ENCODE measurements at regions not wholly inside any gene's neighbourhood (a gene's known extent, or its start where the extent isn't known, plus 50 kb on each side); places are given as distances from the start of the nearest gene placed in this dataset.

DNA sequence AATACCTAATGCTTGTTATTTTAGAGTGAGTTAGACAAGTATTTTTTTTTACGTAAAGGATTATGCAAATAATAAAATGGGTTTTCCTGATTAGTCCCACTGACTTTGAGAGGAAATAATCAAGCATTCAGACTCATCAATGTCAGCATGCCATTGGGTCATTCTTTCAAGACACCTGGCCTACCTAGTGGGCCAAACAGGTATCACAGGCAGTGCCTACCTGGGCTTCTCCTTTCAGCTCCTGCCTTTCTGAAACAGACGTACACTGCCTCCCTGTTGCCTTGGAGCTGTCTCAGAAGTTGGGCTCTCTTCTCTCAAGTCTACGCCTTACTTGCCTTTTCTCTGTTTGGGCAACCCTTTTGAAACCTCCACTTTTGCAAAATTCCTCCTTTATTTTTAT is 545.6 kb downstream of the SNAPC1 start:
- DNase-seq, result no peak

DNA sequence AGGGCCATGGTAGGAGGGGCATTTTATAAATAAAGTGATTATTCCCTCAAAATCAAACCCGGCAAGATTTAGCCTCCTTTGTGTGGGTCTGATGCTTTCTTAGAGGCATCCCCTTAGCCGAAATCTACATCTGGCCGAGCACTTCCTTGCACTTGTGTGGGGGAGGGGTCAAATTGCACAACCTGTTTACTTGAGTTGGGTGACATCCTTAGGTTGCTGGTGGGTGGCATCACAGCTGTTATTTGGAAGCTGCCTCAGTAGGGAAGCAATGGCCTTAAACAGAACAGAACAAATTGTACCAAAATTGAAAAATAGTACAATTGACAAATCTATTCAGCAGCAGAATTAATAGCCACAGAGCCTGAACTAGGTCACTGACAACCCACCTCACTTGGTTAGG is 546.1 kb downstream of the SNAPC1 start:
- no peak for DNase-seq

DNA sequence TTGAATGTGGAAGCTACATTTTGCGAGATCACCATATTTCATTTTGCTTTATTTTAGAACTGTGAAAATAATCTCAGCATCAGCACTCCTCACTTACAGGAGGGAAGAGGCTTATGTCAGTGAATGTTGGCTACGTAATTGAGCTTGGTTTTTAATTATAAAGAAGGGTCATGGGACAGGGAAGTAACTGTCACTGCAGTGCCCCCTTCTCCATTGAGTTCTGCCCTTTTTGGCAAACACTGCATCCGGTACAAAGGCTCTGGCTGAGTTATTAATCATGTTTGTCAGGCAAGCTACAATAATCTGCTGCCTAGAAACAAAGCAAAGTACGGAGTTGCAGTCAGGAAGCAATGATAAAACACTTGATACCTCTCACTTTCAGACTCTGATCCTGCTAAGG is 546.7 kb downstream of the SNAPC1 start:
- DNase-seq, result no peak

DNA sequence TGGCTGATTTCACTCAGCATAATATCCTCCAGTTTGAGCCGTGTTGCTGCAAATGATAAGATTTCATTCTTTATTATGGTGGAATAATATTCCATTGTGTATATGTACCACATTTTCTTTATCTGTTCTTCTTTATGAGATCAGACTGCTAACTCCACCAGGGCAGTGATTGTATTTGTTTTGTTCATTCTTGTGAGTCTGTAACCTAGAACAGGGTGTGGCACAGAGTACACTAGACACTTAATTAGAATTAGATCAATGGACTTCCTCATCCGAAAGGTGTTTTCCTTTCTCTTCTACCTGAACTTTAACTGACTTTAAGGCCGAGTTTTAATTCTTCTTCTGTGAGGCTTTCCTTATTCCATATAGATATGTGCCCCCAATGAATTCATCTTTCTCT is 551.0 kb downstream of the SNAPC1 start:
- no peak for DNase-seq

DNA sequence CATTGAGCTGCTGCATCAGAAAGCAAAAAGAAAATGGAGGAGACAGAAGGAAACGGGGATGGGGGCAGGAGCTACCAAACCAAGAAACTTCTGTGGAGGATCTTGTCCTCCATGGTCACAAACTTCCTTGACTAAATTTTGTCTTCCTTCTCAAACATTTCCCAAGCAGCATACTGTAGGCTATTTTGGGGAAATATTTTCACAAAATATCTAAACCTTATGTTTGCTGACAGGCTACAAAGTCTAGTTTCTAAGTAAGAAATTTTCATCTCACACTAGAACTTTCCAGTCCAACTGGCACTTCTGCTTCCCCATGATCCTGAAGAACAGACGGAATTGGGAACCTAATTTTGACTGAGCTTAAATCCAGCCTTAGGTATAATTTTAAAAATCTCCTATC is 552.0 kb downstream of the SNAPC1 start:
- no peak for DNase-seq

DNA sequence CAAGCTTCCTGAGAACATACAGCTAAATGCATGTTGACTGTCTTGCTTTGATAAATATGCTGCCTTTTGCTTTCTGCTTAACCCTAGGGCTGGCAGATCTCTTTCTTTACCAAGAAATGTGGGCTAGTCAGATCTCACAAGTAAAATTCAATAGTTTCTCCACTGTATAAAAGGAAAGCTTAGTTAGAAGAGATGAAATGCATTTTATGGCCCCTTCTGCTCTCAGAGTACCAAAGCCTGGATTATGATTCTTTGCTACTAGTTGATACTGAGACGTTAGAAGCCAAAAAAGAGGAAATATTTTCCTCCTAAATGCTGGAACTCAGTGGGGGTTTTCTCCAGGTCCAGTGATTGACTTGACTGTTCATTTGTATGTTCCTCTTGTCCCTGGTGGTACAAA is 552.7 kb downstream of the SNAPC1 start:
- no peak for DNase-seq

DNA sequence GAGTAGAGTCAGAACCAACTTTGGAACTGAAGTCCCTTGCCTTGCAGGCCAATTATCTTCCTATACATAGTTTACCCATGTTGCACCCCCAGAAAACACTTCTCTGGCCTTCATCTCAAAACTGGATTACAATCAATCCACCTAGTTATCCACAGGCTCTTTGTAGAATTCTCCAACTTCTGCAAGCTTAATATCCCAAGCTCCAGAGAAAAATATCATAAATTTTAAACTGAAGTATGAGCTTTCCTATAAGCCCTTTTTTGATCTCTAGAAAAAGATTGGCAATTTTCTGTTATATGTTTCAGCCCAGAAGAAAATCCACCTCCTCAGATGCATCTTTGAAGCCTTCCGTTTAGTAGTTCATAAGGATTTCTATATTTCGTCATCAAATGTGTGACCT is 553.4 kb downstream of the SNAPC1 start:
- no peak for DNase-seq

DNA sequence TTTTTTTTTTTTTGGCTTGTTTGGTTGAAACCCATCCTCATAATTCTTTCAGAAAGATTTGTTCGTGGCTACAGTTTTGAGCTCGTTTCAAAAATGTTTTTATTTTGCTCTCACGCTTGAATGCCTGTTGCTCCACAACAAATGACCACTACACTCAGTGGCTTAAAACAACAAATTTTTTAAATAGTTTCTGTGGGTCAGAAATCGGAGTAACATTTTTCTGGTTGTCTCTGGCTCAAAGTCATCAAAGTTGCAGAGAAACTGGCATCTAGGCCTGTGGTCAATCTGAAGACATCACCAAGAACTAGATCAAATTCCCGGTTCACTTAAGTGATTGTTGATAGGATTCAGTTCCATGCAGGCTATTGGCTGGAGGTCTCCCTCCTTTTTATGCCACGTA is 560.0 kb downstream of the SNAPC1 start:
- no peak for DNase-seq

DNA sequence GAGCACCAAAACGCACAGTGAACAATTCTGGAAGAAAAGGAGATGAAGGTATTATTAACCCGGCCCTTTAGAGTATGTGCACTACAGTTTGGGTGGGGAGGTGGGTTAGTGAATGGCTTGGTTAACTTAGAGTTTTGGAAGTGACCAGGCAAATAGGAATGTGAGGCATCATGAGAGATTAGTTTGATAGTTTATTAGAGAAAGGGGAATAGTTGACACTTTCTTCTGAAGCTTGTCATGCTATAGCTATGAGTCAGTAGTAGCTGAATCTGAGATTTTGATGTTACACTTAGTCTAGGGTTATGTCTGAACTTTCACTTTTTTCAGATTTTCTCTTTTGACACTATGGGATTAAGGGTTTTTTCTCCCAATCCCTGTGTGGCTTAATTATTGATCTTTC is 567.2 kb downstream of the SNAPC1 start:
- DNase-seq, result no peak

DNA sequence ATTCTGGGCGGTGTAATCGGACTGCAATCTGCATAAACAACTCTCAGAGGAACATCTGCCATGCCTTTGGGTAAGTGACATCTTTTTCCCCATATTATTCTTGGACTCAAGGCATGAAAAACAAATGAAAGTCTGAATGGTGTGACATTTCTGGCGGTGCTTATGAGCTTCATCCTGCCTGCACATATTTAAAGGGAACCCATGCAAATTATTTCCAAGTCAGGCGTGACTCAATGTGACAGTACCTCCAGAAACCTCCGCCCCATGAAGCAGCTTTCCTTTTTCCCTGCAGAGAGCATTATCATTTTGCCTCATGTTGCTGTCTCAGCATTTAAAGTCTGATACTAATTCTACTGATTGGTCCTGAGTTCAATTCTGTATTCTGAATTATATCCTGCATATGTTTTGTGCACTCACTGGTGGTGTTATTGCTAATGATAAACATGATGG is 585.4 kb downstream of the SNAPC1 start:
- DNase-seq, result no peak

DNA sequence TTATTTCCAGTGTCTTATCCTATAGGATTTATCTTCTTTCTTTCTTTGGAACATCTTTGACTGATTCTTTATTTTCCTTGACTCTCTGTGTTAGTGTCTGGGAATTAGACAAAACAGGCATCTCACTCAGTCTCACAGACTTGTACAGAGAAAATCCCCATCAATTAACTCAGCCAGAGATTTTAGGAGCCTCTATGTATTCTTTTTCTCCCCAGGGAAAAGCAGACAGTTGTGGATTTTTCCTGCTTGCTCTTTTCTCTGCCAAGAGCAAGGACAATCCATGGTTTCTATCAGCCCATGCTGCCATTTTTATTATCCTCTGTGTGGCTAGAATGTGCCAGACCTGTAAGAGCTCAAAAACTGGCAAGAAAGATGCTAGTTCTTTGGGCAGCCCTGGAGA is 595.1 kb downstream of the SNAPC1 start:
- DNase-seq, result no peak

DNA sequence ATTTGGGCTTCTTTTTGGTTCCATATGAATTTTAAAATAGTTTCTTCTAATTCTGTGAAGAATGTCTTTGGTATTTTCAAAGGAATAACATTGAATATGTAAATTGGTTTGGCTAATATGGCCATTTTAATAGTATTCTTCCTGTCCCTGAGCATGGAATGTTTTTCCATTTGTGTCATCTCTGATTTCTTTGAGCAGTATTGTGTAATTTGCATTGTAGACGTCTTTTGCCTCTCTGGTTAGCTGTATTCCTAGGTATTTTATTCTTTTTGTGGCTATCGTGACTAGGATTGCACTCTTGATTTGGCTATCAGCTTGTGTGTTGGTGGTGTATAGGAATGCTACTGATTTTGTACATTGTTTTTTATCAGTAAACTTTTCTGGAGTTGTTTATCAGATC is 601.9 kb downstream of the SNAPC1 start:
- no peak for DNase-seq

DNA sequence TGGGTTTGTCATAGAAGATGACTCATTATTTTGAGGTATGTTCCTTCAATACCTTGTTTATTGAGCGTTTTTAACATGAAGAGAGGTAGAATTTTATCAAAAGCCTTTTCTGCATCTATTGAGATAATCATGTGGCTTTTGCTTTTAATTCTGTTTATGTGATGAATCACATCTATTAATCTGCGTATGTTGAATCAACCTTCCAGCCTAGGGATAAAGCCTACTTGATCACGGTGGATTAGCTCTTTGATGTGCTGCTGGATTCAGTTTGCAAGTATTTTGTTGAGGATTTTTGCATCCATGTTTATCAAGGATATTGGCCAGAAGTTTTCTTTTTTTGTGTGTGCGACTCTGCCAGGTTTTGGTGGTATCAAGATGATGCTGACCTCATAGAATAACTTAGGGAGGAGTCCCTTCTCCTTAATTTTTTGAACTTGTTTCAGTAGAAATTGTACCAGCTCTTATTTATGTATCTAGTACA is 602.6 kb downstream of the SNAPC1 start:
- no peak for DNase-seq

DNA sequence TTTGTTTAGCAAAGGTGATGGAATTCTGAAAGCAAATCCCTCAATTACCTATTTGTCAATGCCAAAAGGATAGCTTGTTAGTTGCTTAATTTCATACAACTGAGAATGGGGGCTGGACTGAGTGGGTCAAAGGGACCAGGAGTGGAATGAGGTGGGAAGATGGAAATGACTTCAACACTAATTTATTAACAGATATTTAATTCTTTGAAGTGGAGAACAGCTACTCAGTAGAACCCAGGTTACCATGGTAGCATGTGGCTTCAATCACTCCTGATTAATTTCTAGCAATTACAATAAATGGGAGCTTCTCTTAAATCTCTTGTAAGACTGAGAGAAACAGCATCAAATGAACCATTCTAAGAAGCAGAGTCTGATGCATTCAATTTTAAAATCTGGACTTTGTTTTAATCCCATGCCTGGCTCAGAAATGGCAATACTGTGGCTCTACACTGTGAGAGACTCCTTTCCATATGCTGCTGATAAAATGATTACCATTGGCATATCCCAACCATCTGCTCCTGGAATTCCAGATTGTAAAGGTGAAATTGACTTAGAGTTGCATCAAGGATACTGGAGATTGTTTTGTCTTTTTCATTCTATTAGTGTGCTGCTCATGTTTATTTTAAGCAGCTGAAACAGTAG is 607.8 kb downstream of the SNAPC1 start:
- no peak for DNase-seq

DNA sequence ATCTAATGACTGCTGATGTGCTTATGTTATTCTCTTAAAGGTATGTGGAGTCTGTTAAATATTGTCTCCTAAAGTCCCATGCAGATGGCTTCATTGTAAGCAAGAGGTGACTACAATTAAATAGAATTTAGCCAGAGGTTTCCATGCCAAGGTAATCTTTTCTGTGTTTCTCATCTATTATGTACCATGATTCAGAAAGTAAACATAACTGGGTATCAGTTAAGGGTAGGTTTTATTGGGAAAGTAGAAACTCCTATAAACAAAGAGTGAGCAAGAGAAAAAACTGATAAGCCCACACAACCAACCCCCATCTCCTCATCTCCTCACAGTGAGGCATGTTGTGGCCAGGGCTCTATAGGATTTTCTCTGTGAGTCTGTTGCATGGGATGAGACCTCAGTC is 611.7 kb downstream of the SNAPC1 start:
- no peak for DNase-seq

DNA sequence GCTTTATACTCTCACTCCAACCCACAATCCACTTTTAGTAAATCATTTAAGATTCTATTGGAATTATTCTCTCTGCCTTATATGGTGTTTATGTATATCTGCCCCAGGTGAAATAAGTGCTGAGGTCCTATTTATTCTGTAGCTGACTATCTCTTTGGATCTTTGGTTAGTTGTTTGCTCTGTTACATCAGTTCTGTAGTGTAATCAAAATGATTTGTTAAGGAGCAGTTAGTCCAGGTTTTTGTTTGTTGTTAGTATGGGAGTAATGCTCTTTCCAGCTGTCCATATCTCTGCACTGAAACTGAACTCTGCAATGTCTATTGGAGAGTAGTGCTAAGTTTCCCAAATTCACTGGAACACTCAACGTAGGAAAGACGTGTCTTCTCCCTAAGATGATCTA is 615.8 kb downstream of the SNAPC1 start:
- DNase-seq, result no peak

DNA sequence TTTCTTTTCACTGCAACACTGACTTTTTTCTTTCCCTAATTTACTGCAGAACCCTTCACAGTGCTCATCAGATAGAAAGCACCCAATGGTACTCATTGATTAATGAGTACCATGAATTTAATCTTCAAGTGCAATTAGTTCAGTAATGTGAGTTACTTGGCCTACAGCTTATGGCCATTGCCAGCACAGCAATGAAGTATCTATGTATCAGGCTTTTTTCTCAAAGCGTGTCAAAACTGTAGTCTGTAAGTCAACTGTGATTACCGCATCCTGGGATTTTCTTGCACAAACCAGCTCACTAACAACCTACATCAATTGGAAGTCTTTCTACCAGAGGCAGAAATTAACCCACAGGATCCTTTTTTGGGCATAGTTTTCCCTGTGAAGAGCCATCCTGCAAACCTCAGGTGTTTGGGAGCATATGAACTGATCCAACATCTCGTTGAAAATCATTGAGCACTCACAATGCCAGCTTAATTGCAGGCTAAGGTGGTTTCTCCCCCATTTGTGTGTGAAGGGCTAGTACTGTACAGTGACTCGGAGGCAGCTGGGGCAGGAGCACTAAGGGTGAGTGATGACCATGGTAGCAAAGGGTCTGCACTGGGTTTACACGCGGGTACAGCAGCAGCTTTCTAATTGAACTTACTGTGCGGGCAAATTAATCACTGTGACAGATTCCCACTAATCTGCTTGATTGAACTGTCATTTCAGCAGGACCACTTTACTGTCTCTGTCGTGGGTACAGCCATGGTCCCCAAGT is 619.3 kb downstream of the SNAPC1 start:
- DNase-seq, result no peak

DNA sequence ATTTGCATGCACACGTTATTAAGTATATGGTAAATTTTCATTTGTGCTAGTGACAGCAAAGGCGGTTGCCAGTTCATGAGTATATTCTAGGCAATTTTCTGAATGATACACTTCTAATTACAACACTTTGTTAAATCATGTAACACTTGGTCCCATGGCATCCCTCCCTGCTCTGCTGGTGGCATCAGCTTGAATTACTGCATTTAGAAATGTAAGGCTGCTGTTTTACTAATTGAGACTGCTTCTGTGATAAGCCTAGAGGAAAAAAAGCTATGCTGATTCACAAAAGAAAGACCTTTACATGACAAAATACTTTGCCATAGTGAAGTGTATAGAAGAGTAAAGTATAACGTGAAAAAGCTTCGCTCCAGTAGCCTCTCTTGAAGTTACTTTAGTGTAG is 636.1 kb downstream of the KCNH5 start:
- no peak for DNase-seq

DNA sequence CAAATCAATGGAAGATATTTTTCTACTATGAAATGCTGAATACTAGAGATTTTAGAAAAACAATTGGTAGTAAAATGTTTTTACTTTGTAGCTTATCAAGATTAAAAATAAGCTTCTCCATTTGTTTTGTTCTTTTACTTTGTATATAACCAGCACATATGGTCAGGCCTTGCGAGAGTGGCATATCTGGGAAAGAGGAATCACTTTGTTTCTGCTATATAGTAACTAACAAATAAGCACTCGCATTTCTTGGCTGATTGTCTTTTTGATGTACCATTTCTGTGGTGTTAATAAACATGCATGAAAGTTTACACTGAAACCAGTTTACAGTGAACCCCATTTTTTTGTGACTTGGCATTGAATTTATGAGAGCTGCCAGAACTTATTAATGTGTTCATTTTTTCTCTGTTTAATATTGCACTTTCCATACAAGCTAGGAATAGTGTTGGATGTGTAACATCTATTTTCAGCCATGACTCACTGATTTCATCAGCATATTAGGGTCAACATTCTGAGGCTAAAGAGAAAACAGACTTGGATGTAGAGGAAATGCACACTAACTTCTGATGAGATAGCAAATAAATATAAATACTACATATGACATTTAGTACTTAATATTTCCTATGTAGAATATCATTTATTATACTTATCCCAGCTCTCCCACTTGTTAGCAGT is 635.5 kb downstream of the KCNH5 start:
- no peak for DNase-seq

DNA sequence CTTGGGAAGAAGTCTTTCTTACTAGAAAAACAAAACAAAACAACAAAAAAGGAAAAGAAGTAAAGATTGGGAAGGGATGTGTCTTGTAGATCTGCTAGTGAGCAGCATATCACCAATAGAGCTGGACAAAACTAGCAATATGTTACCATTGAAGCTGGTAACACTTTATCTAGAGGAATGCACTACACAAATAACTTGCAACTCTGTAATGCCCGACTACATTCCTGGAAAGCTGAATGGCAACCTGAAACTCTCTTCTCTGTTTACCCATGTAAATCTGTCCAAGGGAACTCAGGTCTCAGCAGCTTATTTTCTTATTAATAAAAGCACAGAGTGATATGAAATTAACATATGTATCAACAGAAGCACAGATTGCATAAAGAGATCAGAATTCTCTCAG is 624.4 kb downstream of the KCNH5 start:
- DNase-seq, result no peak

DNA sequence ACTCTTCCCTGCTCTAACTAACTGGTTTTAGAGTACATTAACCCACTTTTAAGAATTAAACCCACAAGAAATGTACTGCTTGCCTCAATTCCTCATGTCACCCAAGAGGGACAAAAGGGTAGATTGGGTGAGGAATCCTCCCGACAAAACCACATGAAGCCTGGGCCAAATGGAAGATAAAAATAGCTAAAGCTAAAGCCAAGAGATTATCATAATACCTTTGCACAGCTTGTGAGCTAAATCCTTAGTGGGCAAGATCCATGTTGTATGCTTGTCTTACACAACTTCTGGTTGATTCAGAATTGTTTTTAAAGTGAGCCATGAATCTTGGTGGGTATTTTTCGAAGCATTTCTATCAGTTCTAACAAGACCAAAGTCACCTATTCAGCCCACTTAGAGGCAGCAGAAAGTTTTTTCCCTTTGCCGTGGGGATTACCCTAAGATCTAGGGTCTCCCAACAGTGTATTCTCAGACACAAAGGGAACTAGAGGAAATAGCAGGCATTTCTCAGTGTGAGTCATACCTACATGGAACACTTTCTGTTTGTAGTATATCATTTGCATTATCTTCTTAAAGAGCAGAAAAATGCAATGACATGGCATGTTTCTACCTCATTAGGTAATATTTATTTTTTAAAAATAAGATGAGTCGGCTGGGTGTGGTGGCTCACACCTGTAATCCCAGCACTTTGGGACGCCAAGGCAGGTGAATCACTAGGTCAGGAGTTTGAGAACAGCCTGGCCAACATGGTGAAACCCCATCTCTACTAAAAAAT is 616.6 kb downstream of the KCNH5 start:
- no peak for DNase-seq

DNA sequence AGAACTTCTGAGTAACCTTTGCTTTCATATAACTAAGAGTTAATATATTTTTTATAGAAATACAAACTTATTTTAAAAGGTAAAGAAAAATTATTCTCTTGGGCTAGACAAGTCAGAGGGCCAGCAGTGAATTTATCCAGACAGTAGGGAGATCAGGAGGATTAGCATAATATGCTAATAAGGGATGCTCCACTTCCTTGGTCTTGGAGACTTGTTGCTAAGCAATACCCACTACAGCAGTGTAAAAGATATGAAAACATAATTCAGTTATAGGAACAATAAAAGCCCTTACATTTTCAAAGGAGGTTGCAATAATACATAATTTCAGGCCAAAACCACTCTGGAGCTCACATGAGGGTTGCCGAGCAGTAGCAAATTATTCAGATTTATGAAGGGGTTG is 615.6 kb downstream of the KCNH5 start:
- no peak for DNase-seq

DNA sequence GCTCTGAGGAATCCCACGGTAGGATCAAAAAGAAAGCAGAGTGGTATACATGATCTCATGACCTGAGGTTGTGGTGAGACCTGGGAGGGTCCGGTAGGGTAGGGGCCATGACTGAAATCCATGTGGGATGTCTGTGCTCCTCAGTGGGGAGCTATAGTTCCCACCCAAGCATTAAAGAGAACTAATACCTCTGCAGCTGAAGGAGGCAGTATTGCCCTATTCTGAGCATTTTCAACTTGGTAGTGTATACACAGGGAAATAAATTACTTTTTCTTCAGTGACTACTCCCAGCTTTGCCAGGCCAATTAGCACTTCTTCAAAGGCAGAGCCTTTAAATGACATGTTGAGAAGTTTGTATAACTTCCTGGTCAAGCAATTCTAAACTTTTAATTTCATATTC is 613.8 kb downstream of the KCNH5 start:
- DNase-seq, result no peak

Data from CD4-positive, alpha-beta T cell treated with Interleukin-15 for 1 hour (primary cell).